GM12873 (cell line): ENCODE measurements at regions not wholly inside any gene's neighbourhood (a gene's known extent, or its start where the extent isn't known, plus 50 kb on each side); places are given as distances from the start of the nearest gene placed in this dataset.

ENCODE experiments used
- TF ChIP-seq, protein P1 (sequence below): IDR thresholded peaks from 2 replicates; pipeline ENCODE4 v1.5.1; 2012; ENCODE audit warnings: low read depth, mild to moderate bottlenecking, moderate library complexity, low read length, control low read depth; ENCODE audit not compliant: insufficient read depth; ENCODE audit errors: missing control alignments

DNA sequence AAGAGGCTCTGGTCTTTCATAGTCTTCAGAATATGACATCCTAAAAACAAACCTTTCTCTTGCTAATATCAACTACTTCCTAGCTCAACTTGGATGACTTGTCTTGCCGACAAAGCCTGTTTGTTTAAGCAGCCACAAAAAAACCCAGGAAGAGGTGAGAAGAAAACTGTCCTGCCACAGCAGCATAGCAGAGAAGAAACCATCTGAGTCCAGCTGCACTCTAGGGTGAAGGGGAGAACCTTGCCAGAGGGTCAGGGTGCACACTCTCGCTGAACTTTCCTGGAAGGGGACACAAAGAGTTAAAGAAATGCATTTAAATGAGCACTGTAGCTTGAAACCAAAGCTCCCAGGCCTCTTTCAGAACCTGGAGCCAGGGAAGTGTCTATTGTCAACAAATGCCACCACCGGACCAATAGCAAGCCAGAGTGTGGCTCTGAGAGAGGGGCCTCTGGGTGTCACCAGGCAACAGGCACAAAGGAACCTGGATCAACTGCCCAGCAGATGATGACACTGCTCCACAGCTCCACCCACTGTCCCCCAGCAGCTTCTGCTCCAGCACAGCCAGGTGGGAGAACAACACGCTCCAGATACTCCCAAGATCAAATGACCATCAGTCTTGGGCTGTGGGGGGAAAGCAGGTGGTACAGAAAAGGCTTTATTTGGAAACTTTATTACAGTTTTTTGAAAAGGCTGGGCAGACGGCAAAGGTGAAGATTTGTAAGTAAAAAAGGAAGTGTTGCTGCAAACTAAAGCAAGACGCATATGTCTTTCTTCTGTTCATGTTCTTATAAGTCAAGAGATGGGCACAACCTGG lies 105.7 kb downstream of the RASSF10 start:
- TF ChIP-seq, protein P1, sequence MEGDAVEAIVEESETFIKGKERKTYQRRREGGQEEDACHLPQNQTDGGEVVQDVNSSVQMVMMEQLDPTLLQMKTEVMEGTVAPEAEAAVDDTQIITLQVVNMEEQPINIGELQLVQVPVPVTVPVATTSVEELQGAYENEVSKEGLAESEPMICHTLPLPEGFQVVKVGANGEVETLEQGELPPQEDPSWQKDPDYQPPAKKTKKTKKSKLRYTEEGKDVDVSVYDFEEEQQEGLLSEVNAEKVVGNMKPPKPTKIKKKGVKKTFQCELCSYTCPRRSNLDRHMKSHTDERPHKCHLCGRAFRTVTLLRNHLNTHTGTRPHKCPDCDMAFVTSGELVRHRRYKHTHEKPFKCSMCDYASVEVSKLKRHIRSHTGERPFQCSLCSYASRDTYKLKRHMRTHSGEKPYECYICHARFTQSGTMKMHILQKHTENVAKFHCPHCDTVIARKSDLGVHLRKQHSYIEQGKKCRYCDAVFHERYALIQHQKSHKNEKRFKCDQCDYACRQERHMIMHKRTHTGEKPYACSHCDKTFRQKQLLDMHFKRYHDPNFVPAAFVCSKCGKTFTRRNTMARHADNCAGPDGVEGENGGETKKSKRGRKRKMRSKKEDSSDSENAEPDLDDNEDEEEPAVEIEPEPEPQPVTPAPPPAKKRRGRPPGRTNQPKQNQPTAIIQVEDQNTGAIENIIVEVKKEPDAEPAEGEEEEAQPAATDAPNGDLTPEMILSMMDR, result peak; percentile 30

DNA sequence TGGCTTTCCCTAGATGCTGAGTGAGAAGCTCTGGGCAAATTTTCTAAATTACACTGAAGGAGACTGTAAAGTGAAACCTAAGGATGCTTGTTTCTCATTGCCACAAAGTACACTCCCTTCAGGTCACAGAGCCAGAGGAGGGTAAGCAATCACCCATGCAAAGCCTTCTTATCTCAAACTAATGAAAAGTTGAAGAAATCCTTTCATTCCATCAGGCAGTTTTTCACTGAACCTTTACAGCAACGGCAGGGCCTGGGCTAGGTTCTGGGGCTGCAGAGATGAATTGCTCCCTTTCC lies 106.2 kb downstream of the RASSF10 start:
- TF ChIP-seq, protein P1, result no peak

DNA sequence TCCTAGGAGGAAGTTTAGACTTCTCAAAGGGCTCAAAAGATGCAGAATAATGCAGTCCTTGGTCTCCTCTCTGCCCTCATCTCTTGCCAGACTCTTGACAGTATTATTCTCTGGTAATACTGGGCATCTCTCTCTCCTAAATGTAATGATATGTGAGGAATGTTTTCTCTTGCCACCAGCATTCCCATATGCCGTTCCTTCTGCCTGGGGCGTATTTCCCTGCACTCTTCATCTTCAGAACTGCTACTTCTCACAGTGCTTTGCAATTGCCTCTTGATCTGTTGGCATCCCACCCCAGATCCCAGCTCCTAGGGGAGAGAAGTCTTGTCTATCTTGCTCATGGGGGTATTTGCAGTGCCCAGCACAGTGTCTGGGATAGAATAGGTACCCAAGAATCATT lies 107.4 kb downstream of the RASSF10 start:
- TF ChIP-seq, protein P1, result no peak

DNA sequence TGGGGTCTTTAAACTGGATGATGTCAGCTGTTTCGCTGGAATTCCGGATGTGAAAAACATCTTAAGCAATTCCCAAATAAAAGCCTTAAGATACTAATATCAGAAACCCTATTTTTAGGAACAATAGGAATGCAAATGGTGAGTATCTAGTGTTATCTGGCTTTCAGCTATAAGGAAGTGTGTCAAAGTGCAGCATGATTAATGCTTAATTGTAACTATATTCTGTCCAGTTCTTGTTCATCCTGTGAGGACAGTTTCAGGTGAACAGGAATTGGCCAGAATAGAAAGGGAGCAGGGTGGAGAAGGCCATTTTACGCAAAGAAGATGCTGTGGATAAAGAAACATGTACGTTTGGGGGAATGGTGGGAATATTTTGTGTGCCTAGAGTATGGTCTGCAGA lies 108.2 kb downstream of the RASSF10 start:
- TF ChIP-seq, protein P1, result no peak

DNA sequence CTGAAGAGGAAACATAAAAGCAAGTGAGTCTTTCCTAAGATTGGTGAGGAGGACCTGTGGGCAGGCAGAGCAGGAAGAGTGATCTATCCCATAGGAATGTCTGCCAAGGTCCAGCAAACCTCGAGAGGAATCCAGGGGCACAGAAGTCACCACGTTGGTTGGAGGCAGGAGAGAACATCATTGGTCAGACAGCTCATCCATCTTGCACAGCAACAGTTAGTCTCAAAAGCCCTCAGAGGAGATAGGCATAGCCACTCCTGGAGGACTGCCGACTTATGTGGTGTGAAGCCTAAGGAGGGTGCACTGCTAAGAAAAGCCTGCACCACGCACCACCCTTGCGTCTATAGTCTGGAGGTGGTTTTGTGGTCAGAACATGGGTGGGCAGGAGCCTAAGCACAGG lies 109.1 kb downstream of the RASSF10 start:
- TF ChIP-seq, protein P1, result no peak

DNA sequence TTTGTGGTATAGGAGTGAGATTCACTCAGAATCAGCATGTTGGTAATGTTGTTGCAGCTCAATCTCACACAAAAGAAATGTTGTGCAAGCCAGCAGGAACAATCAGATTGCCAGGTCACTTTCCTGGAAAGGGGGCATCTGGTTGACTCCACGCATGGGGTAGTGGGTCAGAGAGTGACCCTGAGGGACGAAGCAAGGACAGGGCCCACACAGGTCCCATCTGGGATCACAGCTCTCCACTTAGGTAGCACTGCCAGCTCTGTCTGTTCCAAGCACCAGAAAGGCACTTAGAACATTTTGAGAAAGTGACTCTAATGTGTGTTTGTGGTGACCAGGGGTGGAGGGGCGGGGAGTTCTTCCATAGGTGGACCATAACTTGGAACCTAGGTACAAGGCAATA lies 109.5 kb downstream of the RASSF10 start:
- TF ChIP-seq, protein P1, result no peak

DNA sequence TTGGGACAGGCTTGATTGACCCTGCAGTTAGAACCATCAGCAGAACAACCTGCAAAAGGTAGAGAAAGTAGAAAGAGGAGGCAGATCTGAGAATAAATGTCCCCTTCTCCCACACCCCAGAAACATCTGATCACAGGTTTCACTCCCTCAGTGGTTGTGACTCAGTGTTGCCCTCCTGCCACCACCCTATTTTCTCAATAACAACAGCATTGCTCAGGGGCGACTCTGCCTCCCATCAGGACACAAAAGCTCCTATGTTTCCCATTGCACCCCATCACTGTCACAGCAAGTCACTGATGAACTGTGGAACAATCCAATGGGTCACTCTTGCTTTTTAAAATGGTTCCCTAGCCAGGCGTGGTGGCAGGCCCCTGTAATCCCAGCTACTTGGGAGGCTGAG lies 110.2 kb downstream of the RASSF10 start:
- TF ChIP-seq, protein P1, result no peak
